UCSD-AML1 (cell line): ENCODE measurements at regions not wholly inside any gene's neighbourhood (a gene's known extent, or its start where the extent isn't known, plus 50 kb on each side); places are given as distances from the start of the nearest gene placed in this dataset.
"Not testable (repeated sequence)": the region's sequence is repeated elsewhere in the genome, so short reads cannot be mapped to it uniquely, and the experiment has no call there.

Source experiments
- DNase-seq: peaks from one replicate; lab custom pipeline; 2025; ENCODE audit not compliant: unreplicated experiment; lab: John Stamatoyannopoulos, UW

GRCh38 chrX:96182366-96182765 lies 502.3 kb upstream of the DIAPH2 start:
- DNase-seq: peak; percentile 14

- no peak for DNase-seq
Observed at GRCh38 chrX:96183391-96183790, 501.3 kb upstream of the DIAPH2 start.

GRCh38 chrX:96183843-96184242 lies 500.8 kb upstream of the DIAPH2 start:
- no peak for DNase-seq

GRCh38 chrX:96204928-96205327 lies 479.7 kb upstream of the DIAPH2 start:
- DNase-seq: no peak

GRCh38 chrX:96211953-96212352 lies 472.7 kb upstream of the DIAPH2 start:
- no peak for DNase-seq

- DNase-seq: not testable (repeated sequence)
Observed at GRCh38 chrX:96214681-96215080, 470.0 kb upstream of the DIAPH2 start.

- no peak for DNase-seq
Observed at GRCh38 chrX:96224279-96224678, 460.4 kb upstream of the DIAPH2 start.

GRCh38 chrX:96244955-96245354 lies 439.7 kb upstream of the DIAPH2 start:
- no peak for DNase-seq

GRCh38 chrX:96246436-96246835 lies 438.2 kb upstream of the DIAPH2 start:
- DNase-seq: no peak
